ENCODE measurements at regions not wholly inside any gene's neighbourhood (a gene's known extent, or its start where the extent isn't known, plus 50 kb on each side); places are given as distances from the start of the nearest gene placed in this dataset.

GRCh38 chr1:29966526-29967045 is 730.3 kb downstream of the PTPRU start:
- H4K20me1 ChIP-seq (ENCODE audit: insufficient read depth, low read length) = no peaks in the 10 kb centered on the region
- TF ChIP-seq HOMEZ (CRISPR knock-in tag; IDR thresholded peaks at IDR 0.05; ENCODE audit: low read depth) (no peak), RARA (CRISPR knock-in tag; IDR thresholded peaks at IDR 0.05) (no peak), PHF5A (CRISPR knock-in tag; IDR thresholded peaks at IDR 0.05; ENCODE audit: low read depth, unreplicated experiment) (no peak), ZNF503 (CRISPR knock-in tag; IDR thresholded peaks at IDR 0.05) (no peak), ZMAT5 (CRISPR knock-in tag; IDR thresholded peaks at IDR 0.05; ENCODE audit: borderline replicate concordance, low read depth) (no peak), ZNF30 (CRISPR knock-in tag; IDR thresholded peaks at IDR 0.05) (no peak), ZSCAN30 (CRISPR knock-in tag; IDR thresholded peaks at IDR 0.05) (no peak), ZSCAN31 (CRISPR knock-in tag; IDR thresholded peaks at IDR 0.05; ENCODE audit: low read depth) (no peak)
- no peak for DNase-seq (ENCODE audit: low spot score)
- H2AFZ ChIP-seq (ENCODE audit: low read length) = no peak overlapping the region
- intact Hi-C loops (cut with micrococcal nuclease; ENCODE audit: unreplicated experiment) (no loop called here), in situ Hi-C loops (cut with HindIII; ENCODE audit: extremely low pct_ligation_motif_present, low pct_unique_long_range_greater_than_20kb) (no loop called here)
- H3K36me3 ChIP-seq (replicated peaks in 1 of 2; ENCODE audit: control insufficient read depth in 1 of 2, insufficient read depth in 2 of 2, low read length in 2 of 2) = no peaks in the 10 kb centered on the region
- ChIA-PET POLR2A (no interaction called here), CTCF (ENCODE audit: low intra/inter-chr PET ratio, low total read pairs) (no interaction called here)
- no peak overlapping the region for H3K4me2 ChIP-seq (ENCODE audit: low read depth, low read length)
- no peak for ATAC-seq
- H3K9ac ChIP-seq (ENCODE audit: insufficient read depth, low read depth, low read length) = no peak overlapping the region
- H3K27me3 ChIP-seq (ENCODE audit: control insufficient read depth in 1 of 2, insufficient read depth in 2 of 2, low read length in 2 of 2) = peaks cover 0 to 3% of the 10 kb centered on the region in 2 experiments; a peak in 2 of 5 replicates
- FAIRE-seq = no peak
- 0% methylated on average over 1 of the region's 2 CpGs for WGBS (ENCODE audit: low lambda C conversion rate)
- no peak overlapping the region for H3K27ac ChIP-seq (ENCODE audit: extremely low read length, insufficient read depth, low read length)
- BruUV-seq (replicated peaks) = no TSS peak
- H3K4me3 ChIP-seq (replicated peaks in 1 of 3; ENCODE audit: insufficient read depth in 1 of 3, low read depth in 2 of 3, low read length in 3 of 3) = no peak overlapping the region
- H3K4me1 ChIP-seq (ENCODE audit: insufficient read depth, low read length) = no peaks in the 10 kb centered on the region
- no peaks in the 10 kb centered on the region for H3K79me2 ChIP-seq (ENCODE audit: insufficient read depth, low read length)
- H3K9me3 ChIP-seq (ENCODE audit: low read length) = no peaks in the 10 kb centered on the region
